Progenitor cell of endocrine pancreas (in vitro differentiated cells): ENCODE measurements at regions not wholly inside any gene's neighbourhood (a gene's known extent, or its start where the extent isn't known, plus 50 kb on each side); places are given as distances from the start of the nearest gene placed in this dataset.

Experiments
- DNase-seq: peaks from one replicate; pipeline ENCODE4 v3.0.0; 2021; ENCODE audit warnings: low spot score; ENCODE audit not compliant: unreplicated experiment
- H3K27ac Mint-ChIP-seq: 2 replicates; pipeline ENCODE4 v1.8.0; 2021; ENCODE audit warnings: mild to moderate bottlenecking, moderate library complexity, mixed read lengths
- H3K27me3 Mint-ChIP-seq: 2 replicates; pipeline ENCODE4 v1.8.0; 2021; ENCODE audit warnings: mixed read lengths
- H3K36me3 Mint-ChIP-seq: 2 replicates; pipeline ENCODE4 v1.8.0; 2022; ENCODE audit warnings: mixed read lengths; ENCODE audit not compliant: insufficient read depth
- H3K4me1 Mint-ChIP-seq: 2 replicates; pipeline ENCODE4 v1.8.0; 2021; ENCODE audit warnings: low read depth, mixed read lengths
- H3K4me3 Mint-ChIP-seq: 2 replicates; pipeline ENCODE4 v1.8.0; 2021; ENCODE audit warnings: low read depth, mild to moderate bottlenecking, moderate library complexity, mixed read lengths
- H3K9me3 Mint-ChIP-seq: 2 replicates; pipeline ENCODE4 v1.8.0; 2021; ENCODE audit warnings: low read depth, mixed read lengths
- CTCF ChIP-seq: fragments of 200-600 bp; sonication (generic); IDR thresholded peaks from one replicate; pipeline ENCODE4 v1.5.0; 2021; ENCODE audit warnings: antibody characterized with exemption, mild to moderate bottlenecking; ENCODE audit not compliant: unreplicated experiment

- no peak overlapping the region for H3K27ac Mint-ChIP-seq
- H3K4me1 Mint-ChIP-seq = peaks cover 5% of the 10 kb centered on the region
- H3K36me3 Mint-ChIP-seq = no peaks in the 10 kb centered on the region
- no peaks in the 10 kb centered on the region for H3K27me3 Mint-ChIP-seq
- H3K4me3 Mint-ChIP-seq = no peak overlapping the region
- peaks cover 7% of the 10 kb centered on the region for H3K9me3 Mint-ChIP-seq
- no peak for DNase-seq
- no peak for TF ChIP-seq CTCF
Observed at GRCh38 chr6:85706272-85706671, 63.6 kb upstream of the SYNCRIP start.

GRCh38 chr6:85705220-85705619 is 62.5 kb upstream of the SYNCRIP start:
- H3K9me3 Mint-ChIP-seq = peaks cover 6% of the 10 kb centered on the region
- H3K27ac Mint-ChIP-seq = no peak overlapping the region
- TF ChIP-seq CTCF = no peak
- H3K4me1 Mint-ChIP-seq = peaks cover 5% of the 10 kb centered on the region
- no peak for DNase-seq
- H3K36me3 Mint-ChIP-seq = no peaks in the 10 kb centered on the region
- no peak overlapping the region for H3K4me3 Mint-ChIP-seq
- no peaks in the 10 kb centered on the region for H3K27me3 Mint-ChIP-seq

- no peak for TF ChIP-seq CTCF
- Mint-ChIP-seq H3K36me3 (no peaks in the 10 kb centered on the region), H3K4me3 (no peak overlapping the region), H3K9me3 (no peaks in the 10 kb centered on the region), H3K27ac (no peak overlapping the region), H3K27me3 (no peaks in the 10 kb centered on the region), H3K4me1 (peaks cover 5% of the 10 kb centered on the region)
- no peak for DNase-seq
Observed at GRCh38 chr6:85703406-85703805, 60.7 kb upstream of the SYNCRIP start.
